GM10266 (cell line): ENCODE measurements at regions not wholly inside any gene's neighbourhood (a gene's known extent, or its start where the extent isn't known, plus 50 kb on each side); places are given as distances from the start of the nearest gene placed in this dataset.

ENCODE experiments used
- DNase-seq: peaks from one replicate; pipeline ENCODE4 v3.0.0; 2012; ENCODE audit errors: extremely low spot score
- CTCF ChIP-seq: IDR thresholded peaks from 2 replicates; pipeline ENCODE4 v1.5.1; 2012; ENCODE audit warnings: mild to moderate bottlenecking, low read depth; ENCODE audit not compliant: control insufficient read depth, insufficient read depth; ENCODE audit errors: missing control alignments

GRCh38 chr7:125255810-125256209 lies 326.2 kb upstream of the POT1 start:
- no peak for TF ChIP-seq CTCF
- DNase-seq, result no peak

- TF ChIP-seq CTCF, result no peak
- no peak for DNase-seq
Observed at GRCh38 chr7:125254566-125254965, 324.9 kb upstream of the POT1 start.

GRCh38 chr7:125253452-125254190 lies 324.0 kb upstream of the POT1 start:
- no peak for DNase-seq
- TF ChIP-seq CTCF, result no peak

GRCh38 chr7:125247514-125248098 lies 318.0 kb upstream of the POT1 start:
- TF ChIP-seq CTCF, result no peak
- no peak for DNase-seq

- DNase-seq, result no peak
- no peak for TF ChIP-seq CTCF
Observed at GRCh38 chr7:125246706-125247105, 317.1 kb upstream of the POT1 start.

GRCh38 chr7:125241548-125241947 lies 311.9 kb upstream of the POT1 start:
- no peak for DNase-seq
- no peak for TF ChIP-seq CTCF

- DNase-seq, result no peak
- TF ChIP-seq CTCF, result no peak
Observed at GRCh38 chr7:125222596-125222995, 293.0 kb upstream of the POT1 start.
